Endothelial cell of umbilical vein (primary cell): ENCODE measurements at regions not wholly inside any gene's neighbourhood (a gene's known extent, or its start where the extent isn't known, plus 50 kb on each side); places are given as distances from the start of the nearest gene placed in this dataset.

Source experiments
- CTCF ChIP-seq, 2 donors: IDR thresholded peaks; 1 replicate in 1 of 2; 2 replicates in 1 of 2; pipeline ENCODE4 v1.5.1; 2011; ENCODE audit warnings: low read length in 2 of 2, mild to moderate bottlenecking in 2 of 2, moderate library complexity in 2 of 2, control low read depth in 1 of 2, inconsistent platforms in 1 of 2, low read depth in 1 of 2; ENCODE audit not compliant: insufficient read depth in 1 of 2; ENCODE audit errors: extremely low read depth in 1 of 2
- EZH2 ChIP-seq: IDR thresholded peaks from 2 replicates; pipeline ENCODE4 v1.6.1; 2012; ENCODE audit warnings: borderline replicate concordance, low read depth, mild to moderate bottlenecking, moderate library complexity, low read length, inconsistent platforms; ENCODE audit not compliant: severe bottlenecking
- FOS ChIP-seq: IDR thresholded peaks from 2 replicates; pipeline ENCODE4 v1.6.1; 2011; ENCODE audit warnings: mild to moderate bottlenecking, low read length, moderate library complexity, borderline replicate concordance; ENCODE audit not compliant: insufficient read depth
- GATA2 ChIP-seq: IDR thresholded peaks from 2 replicates; pipeline ENCODE4 v1.7.0; 2011; ENCODE audit warnings: low read depth, mild to moderate bottlenecking, moderate library complexity, mixed read lengths, low read length; ENCODE audit not compliant: insufficient read length, insufficient read depth
- JUN ChIP-seq: IDR thresholded peaks from 2 replicates; pipeline ENCODE4 v1.6.1; 2011; ENCODE audit warnings: borderline replicate concordance, low read depth; ENCODE audit not compliant: insufficient read length, insufficient read depth
- MAX ChIP-seq: IDR thresholded peaks from 2 replicates; pipeline ENCODE4 v1.6.1; 2011; ENCODE audit not compliant: insufficient read depth, insufficient read length
- MYC ChIP-seq: IDR thresholded peaks from one replicate; pipeline ENCODE4 v1.6.1; 2011; ENCODE audit warnings: mild to moderate bottlenecking, low read depth, low read length
- POLR2A ChIP-seq: IDR thresholded peaks from 2 replicates; pipeline ENCODE4 v1.6.1; 2012; ENCODE audit warnings: low read depth, mild to moderate bottlenecking, control low read depth, low read length
- POLR2AphosphoS5 ChIP-seq: IDR thresholded peaks from 2 replicates; pipeline ENCODE4 v1.6.1; 2012; ENCODE audit warnings: low read depth, mild to moderate bottlenecking, control low read depth, low read length, moderate library complexity; ENCODE audit not compliant: insufficient read depth

- no peak for TF ChIP-seq CTCF (IDR thresholded peaks at IDR 0.05; ENCODE audit: extremely low read depth in 1 of 2, insufficient read depth in 1 of 2, low read depth in 1 of 2, low read length in 2 of 2)
- no peak for TF ChIP-seq EZH2
- no peak for TF ChIP-seq POLR2A
- no peak for TF ChIP-seq POLR2AphosphoS5
- TF ChIP-seq JUN: no peak
- no peak for TF ChIP-seq MAX
- TF ChIP-seq MYC: no peak
- no peak for TF ChIP-seq FOS
- TF ChIP-seq GATA2: no peak
These were observed 64.8 kb upstream of the PRKAR2B start for GRCh38 chr7:106979551-106980357.
